WERI-Rb-1 (cell line): ENCODE measurements at regions not wholly inside any gene's neighbourhood (a gene's known extent, or its start where the extent isn't known, plus 50 kb on each side); places are given as distances from the start of the nearest gene placed in this dataset.

Source experiments
- DNase-seq: peaks from one replicate; pipeline ENCODE4 v3.0.0-alpha.2; 2020
- H3K27ac ChIP-seq: fragments of 250-450 bp; sonication (Bioruptor Pico); 2 replicates; pipeline ENCODE4 v1.5.1; 2020; ENCODE audit warnings: mild to moderate bottlenecking, moderate library complexity
- H3K27me3 ChIP-seq: fragments of 250-450 bp; sonication (Bioruptor Pico); 2 replicates; pipeline ENCODE4 v1.5.1; 2021; ENCODE audit warnings: mild to moderate bottlenecking, low read depth, moderate library complexity; ENCODE audit not compliant: insufficient read depth, severe bottlenecking
- H3K36me3 ChIP-seq: fragments of 250-450 bp; sonication (Bioruptor Pico); 2 replicates; pipeline ENCODE4 v1.5.1; 2020; ENCODE audit warnings: mild to moderate bottlenecking, moderate library complexity
- H3K4me3 ChIP-seq: 2 replicates; pipeline ENCODE4 v1.5.1; 2011; ENCODE audit warnings: low read depth, mild to moderate bottlenecking, control low read depth, low read length
- H3K9me3 ChIP-seq: fragments of 250-450 bp; sonication (Bioruptor Pico); 2 replicates; pipeline ENCODE4 v1.5.1; 2021; ENCODE audit warnings: mild to moderate bottlenecking, moderate library complexity; ENCODE audit not compliant: severe bottlenecking
- TF ChIP-seq, protein P1 (sequence below): IDR thresholded peaks from 2 replicates; pipeline ENCODE4 v1.5.1; 2011; ENCODE audit warnings: low read depth, mild to moderate bottlenecking, control low read depth, inconsistent platforms, low read length

DNA sequence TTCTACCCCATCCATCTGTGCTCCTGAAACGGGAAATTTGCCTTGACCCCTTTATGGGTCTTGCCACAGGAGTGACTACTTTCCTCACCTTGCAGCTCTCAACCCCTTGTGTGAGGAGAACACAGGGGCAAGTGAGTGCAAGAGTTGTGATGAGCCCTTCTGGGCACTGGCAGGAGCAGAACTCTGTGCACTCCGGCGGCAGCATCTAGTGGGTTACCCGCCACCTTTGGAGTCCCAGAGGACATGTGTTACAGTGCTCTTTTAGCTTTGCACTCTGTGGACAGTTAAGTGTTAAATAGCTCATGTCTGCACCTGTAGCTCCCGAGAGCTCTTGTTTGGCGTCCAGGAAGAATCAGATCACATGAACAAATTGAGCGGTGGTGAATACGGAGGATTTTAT is 940.2 kb downstream of the GRIK2 start:
- TF ChIP-seq, protein P1, sequence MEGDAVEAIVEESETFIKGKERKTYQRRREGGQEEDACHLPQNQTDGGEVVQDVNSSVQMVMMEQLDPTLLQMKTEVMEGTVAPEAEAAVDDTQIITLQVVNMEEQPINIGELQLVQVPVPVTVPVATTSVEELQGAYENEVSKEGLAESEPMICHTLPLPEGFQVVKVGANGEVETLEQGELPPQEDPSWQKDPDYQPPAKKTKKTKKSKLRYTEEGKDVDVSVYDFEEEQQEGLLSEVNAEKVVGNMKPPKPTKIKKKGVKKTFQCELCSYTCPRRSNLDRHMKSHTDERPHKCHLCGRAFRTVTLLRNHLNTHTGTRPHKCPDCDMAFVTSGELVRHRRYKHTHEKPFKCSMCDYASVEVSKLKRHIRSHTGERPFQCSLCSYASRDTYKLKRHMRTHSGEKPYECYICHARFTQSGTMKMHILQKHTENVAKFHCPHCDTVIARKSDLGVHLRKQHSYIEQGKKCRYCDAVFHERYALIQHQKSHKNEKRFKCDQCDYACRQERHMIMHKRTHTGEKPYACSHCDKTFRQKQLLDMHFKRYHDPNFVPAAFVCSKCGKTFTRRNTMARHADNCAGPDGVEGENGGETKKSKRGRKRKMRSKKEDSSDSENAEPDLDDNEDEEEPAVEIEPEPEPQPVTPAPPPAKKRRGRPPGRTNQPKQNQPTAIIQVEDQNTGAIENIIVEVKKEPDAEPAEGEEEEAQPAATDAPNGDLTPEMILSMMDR = no peak
- DNase-seq = no peak
- Histone ChIP-seq H3K27me3 (no peaks in the 10 kb centered on the region), H3K4me3 (no peak overlapping the region), H3K27ac (no peak overlapping the region), H3K9me3 (no peaks in the 10 kb centered on the region), H3K36me3 (no peaks in the 10 kb centered on the region)

DNA sequence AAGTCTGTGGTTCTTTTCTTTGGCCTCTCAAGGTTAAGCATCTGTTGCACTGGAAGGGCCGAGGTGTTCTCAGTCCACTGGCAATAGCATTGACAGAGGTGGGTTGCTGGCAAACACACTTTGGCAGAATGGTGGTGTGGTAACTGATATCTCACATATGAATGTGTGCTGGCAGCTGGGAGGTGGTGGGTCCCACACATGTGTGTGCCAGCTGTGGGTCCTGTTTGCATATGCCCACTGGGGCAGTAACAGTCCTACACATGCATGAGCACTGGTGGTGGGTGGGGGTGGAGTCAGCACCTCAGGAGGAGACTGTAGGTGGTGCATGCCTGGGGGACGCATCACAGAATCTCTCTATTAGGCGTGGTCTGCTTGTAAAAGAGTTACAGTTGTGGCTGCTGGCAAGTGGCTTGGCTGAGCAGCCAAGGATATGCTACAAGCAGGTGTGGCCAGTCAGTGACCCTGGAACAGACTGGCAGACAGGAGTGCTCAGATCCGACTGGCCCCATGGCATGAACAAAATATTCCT is 934.3 kb downstream of the GRIK2 start:
- TF ChIP-seq, protein P1 = no peak
- H3K9me3 ChIP-seq = no peaks in the 10 kb centered on the region
- no peaks in the 10 kb centered on the region for H3K36me3 ChIP-seq
- DNase-seq = no peak
- no peaks in the 10 kb centered on the region for H3K27me3 ChIP-seq
- no peak overlapping the region for H3K27ac ChIP-seq
- H3K4me3 ChIP-seq = no peak overlapping the region

DNA sequence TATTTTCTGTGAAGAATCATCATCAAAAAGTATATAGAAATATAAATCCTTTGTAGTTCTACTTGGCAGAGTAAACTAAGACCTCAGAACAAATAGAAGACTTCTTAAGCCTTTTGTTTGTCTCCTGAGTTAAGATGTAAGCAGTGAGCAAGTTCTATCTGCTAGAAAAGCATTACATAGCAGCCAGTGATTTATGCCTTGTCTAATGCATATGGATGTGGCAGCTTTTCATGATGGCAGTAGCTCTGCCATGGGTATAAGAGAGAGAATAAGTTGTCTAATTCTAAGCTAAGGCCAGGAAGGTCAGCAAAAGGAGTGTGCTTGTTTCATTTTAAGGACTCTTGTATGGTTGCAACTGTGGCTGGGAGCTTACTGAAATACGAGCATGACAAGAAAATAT is 920.2 kb downstream of the GRIK2 start:
- Histone ChIP-seq H3K4me3 (no peak overlapping the region), H3K27me3 (no peaks in the 10 kb centered on the region), H3K9me3 (no peaks in the 10 kb centered on the region), H3K27ac (no peak overlapping the region), H3K36me3 (no peaks in the 10 kb centered on the region)
- DNase-seq = peak; percentile 45
- TF ChIP-seq, protein P1 = no peak

DNA sequence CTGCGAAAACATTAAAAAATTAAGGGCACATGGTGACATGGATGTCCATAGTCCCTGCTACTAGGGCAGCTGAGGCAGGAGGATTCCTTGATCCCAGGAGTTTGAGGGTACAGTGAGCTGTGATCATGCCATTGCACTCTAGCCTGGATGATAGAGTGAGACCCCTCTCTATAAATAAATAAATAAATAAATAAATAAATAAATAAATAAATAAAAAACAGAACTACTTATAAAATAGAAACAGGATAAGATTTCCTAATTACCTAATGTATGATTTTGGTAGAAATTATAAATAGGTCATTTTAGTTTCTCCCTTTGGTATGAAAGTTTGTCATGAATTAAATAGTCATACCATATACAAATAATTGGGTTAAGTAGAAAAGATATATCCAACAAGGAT is 916.2 kb downstream of the GRIK2 start:
- DNase-seq = no peak
- TF ChIP-seq, protein P1 = no peak
- Histone ChIP-seq H3K27me3 (no peaks in the 10 kb centered on the region), H3K9me3 (no peaks in the 10 kb centered on the region), H3K36me3 (no peaks in the 10 kb centered on the region), H3K27ac (no peak overlapping the region), H3K4me3 (no peak overlapping the region)

DNA sequence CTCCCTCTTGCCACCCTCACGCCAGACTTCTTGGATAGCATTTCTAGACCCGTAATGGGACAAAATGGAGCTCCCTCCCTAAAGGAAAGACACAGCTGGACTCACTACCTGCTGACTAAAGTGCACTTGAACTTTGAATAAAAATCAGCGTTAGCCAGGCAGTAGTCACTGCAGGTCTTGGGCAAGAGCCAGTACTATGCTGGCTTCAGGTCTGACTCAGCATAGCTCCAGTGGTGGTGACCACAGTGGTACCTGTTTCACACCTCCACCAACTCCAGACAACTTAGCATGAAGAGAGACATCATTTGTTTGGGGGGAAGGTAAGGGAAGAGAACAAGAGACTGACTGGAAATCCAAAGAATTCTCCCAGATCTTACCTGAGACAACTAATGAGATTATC is 906.8 kb downstream of the GRIK2 start:
- H3K4me3 ChIP-seq = no peak overlapping the region
- no peaks in the 10 kb centered on the region for H3K27me3 ChIP-seq
- TF ChIP-seq, protein P1 = no peak
- no peak overlapping the region for H3K27ac ChIP-seq
- no peaks in the 10 kb centered on the region for H3K36me3 ChIP-seq
- H3K9me3 ChIP-seq = no peaks in the 10 kb centered on the region
- no peak for DNase-seq

DNA sequence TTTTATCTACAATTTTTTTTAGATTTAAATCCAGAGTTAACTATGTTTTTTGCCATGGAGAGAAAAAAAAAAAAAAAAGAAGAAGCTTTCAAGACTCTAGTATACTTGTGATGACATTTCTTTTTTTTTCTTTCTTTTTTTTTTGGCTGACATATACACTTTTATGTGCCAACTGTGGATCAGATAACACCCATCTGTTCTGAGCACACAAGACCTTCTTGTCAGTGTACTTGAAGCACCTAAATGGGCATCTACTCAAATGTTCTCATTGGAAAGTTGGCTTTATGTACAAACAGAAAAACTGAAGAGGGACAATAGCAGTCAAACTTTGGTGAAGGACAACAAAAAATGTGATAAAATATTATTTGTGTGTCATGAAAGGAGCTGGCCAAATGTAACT is 904.5 kb downstream of the GRIK2 start:
- no peaks in the 10 kb centered on the region for H3K9me3 ChIP-seq
- DNase-seq = no peak
- no peak overlapping the region for H3K27ac ChIP-seq
- TF ChIP-seq, protein P1 = no peak
- H3K36me3 ChIP-seq = no peaks in the 10 kb centered on the region
- H3K27me3 ChIP-seq = no peaks in the 10 kb centered on the region
- no peak overlapping the region for H3K4me3 ChIP-seq
